COLO668 (cell line): ENCODE measurements at regions not wholly inside any gene's neighbourhood (a gene's known extent, or its start where the extent isn't known, plus 50 kb on each side); places are given as distances from the start of the nearest gene placed in this dataset.
"Not testable (repeated sequence)": the region's sequence is repeated elsewhere in the genome, so short reads cannot be mapped to it uniquely, and the experiment has no call there.

Source experiments
- DNase-seq: peaks from one replicate; lab custom pipeline; 2025; ENCODE audit not compliant: unreplicated experiment; lab: John Stamatoyannopoulos, UW

DNA sequence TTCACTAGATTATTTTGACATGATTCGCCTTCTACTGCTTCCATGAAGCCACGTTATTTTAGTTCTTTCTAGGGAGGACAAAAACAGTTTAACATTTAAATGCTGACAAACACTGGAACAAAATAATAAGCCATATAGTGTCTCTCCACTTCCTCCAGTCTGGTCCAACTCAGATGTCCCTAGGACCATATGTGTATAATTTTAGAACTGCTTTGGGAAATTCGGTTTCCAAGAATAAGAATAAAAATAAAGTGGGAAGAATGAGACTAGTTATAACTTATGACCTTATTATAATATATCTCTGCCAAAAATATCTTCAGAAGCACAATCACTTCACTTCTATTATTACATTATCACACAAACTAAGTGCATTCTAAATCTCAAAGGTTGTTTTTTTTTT is 164.4 kb upstream of the POF1B start:
- DNase-seq, result no peak

DNA sequence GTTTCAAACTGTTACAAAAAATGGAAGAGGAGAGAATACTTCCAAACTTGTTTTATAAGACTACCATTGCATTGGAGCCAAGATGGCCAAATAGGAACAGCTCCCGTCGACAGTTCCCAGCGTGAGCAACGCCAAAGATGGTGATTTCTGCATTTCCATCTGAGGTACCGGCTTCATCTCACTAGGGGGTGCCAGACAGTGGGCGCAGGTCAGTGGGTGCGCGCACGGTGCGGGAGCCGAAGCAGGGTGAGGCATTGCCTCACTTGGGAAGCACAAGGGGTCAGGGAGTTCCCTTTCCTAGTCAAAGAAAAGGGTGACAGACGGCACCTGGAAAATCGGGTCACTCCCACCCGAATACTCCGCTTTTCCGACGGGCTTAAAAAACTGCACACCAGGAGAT is 149.7 kb upstream of the POF1B start:
- DNase-seq, result not testable (repeated sequence)

DNA sequence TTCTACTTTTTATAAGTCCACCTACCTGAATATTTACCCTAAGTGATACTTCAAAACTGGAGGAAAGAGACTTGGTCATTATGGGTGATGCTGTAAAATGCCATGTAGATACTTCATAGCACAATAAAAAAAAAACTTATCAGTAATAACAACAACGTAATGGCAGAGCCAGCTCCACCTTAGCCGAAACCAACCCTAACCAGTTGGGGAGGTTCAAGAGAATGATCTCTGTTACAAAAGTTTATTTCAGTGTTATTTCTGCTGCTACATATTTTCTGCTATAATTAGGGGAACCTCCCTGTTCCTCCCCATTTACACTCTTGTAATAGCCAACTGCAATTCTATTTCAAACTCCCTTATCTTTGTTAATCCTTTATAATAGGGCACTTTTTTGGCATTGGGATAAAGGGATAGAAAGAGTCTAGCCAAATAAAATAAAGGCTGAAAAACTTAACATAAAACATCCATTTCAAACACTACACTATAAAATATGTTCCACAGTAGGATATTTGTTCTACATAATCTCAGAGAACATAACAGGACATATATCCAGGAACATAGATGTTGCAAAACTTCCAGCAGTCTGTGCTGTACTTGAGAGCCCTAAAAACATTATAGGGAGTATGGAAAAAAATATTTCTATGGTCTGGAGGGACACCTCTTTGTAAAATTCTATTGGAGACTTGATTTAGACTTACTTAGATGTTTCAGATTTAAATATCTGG is 138.7 kb upstream of the POF1B start:
- DNase-seq, result no peak

DNA sequence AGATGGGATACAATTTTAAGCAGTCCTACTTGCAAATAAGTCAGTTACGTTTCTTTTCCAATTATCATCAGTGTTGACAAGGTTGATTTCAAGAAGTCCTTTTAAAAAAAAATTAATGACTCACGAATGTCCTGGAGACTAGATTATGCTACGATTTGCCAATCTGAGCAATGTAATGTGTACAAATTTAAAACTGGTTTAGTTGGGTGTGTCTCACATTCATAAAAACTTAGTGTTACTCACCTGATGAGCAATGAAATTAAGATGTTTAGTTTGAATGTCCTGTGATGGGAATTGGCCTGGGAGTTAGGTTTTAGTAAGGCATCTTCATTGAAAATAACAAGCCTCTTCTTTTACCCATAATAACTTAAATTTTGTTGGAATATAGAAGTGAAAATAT is 136.7 kb upstream of the POF1B start:
- DNase-seq, result no peak

DNA sequence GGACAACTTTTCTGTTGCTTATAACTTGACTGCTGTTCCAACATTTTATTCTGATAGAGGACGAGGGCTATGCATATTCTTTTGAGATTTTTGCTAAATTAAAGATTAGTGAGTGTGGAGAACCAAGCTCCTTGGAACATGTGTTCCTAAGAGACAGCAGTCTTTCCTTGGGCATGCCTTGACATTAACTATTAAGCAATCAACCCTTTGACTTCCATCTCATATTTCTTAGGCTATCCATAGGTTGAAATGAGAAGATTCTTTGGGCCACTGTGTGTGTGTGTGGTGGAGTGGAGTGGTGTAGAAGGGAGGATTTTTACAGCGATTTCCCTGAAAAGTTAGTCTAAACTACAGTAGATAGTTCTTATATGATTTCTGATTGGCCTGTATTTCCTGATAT is 127.4 kb upstream of the POF1B start:
- no peak for DNase-seq

DNA sequence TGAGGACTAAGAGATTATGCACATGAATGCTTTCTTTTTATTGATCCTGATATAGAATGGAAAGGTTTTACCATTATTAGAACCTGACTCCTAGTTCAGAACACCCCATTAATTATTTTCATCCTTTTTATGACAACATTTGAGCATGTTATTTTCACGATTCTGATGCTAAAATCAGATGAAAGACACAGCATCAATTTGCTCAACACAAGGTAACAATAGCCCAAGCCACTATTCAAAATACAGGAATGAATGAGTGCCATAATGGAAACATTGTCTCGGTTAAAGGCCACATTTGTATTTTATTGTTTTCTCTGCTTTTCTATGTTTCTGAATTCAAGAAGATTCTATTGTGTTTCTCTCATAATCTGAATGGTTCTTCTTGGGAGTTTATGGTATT is 126.3 kb upstream of the POF1B start:
- no peak for DNase-seq

DNA sequence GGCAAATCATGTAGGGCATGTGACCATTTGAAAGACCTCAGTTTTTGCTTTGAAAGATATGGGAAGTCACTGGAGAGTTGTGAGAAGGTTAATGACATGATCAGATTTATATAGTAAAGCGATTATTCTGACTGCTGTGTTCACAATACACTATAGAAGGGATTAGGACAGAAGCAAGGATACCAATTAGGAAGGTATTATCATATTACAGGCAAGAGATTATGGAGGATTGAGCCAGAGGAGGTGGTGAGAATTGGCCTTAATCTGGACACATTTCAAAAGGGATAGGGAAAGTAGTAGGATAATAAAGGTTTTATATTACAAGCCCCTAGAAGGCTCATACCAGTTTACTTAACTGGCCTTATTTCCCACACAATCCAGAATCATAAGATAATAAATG is 124.9 kb upstream of the POF1B start:
- no peak for DNase-seq

DNA sequence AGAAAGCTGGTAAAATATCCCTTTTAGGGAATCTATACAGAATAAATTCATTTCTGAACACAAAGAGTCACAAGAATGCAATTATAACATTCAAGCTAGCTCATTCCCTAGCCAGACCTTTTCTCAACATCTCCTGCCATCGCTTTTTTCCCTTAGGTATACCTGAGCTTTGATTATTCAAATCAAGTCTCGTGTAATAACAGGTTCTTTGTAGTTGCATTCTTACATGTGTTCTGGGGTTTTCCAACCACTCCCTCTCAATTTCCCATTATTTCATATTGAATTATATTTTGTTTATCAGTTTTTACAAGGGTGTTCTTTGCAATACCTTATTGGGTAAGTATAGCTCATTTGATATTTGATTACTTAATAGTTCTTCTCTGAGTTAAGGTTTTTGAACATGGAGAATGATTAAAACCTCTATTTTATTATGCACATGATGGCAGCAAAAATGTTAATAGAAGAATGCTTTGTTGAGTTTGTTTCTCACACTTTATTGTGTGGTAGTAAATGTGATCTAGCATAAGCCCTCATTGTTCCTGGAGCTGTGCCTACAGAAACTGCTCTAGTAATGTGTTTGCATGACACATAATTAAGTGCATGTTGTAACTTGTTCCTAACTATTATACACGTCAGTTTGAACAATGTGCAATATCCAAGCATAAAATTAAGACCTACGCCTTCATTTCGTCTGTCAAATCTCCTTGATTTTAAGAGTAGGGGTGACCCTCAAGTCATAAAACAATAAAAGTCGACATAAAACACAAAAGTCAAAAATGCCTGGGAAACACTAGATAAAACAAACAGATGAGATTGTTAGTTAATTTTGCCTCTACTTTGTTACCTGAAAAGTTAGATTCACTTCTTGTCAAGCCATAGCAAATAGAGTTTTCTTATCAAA is 124.0 kb upstream of the POF1B start:
- no peak for DNase-seq

DNA sequence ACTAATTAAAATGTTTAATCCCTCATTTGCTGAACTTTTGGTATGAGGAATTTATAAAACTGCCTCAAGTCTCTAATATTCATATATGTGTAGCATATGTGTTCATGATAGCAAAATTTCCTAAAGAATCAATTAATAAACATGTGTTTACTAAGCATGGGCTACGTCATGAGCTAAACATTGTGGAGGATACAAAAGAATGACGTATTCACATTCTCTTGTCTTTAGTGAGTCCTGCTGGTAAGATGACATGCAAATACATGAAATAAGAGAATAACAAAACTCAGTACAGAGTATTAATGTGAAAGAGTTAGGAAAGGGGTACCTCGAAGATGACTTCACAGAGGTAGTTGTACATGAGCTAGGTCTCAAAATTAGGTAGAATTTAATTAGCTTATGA is 121.9 kb upstream of the POF1B start:
- DNase-seq, result no peak

DNA sequence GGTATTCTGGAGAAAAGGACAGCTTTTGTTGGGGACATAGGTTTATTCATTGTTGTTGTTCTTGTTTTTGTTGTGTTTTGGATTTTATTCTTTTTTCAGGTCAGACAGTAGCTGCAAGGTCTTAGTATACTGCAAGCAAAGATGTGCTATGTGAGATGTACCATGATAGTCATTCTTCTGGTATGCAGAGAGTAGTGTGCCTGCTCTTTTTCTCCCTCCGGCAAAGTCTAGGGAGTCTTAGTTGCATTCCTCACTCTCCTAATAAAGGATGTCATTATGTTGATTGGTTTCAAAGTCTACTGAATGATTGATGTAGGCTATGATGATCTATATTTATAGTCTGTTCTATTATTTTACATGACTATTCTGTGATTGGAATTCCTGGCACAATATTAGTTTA is 119.9 kb upstream of the POF1B start:
- DNase-seq, result no peak

DNA sequence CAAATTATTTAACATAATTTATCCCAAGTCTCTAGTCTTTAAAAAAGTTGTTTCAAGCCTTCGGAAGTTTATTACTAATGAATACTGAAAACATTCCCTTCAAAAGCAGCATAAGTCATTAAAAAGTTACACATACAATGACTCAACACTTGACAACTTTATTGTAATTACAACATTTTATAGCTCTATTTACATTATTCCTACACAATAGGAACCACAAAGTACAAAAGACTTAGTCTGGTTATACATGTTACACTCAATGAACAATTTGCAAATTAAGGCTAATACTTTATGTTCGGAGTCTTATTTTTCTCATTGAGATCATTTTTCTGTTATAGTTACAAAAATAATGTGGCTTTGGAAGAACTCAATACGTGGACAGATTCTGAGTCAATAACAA is 114.4 kb upstream of the POF1B start:
- DNase-seq, result no peak

DNA sequence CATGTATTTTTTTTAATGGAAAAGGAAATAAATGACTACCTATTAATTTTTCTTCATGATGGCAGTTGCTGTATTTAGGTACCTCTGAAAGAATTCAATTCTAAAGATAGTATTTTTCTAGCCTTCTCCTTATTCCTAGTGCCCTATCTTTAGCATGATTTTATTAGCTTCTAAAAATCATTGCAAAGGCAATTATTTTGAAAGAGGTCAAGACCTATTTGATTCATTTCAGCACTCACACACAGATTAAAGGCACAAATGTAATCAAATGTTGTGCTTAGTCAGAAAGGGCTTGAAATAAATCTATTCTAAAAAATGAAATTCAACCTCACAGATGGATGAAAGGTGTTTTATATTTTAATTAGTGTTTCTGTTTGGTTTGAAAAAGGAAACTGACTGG is 74.8 kb upstream of the POF1B start:
- DNase-seq, result no peak

DNA sequence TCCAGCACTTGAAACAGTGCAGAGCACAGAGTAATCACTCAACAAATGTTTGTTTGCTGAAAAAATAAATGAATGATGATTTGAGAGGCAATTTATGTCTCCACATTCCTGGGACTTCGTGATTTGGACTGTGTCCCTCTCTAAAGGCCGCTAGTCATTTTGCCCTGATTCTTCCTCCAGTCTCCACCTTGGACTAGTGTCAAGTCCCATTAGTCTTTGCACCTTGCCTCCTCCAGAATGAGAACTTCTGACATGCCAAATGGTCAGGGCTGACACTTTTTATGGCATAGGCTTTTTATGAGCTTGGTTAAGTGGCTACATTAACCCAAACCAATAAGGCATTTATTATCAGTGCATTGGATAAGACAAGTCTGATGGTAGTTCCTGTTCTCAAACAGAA is 65.1 kb upstream of the POF1B start:
- DNase-seq, result no peak
